ENCODE measurements at regions not wholly inside any gene's neighbourhood (a gene's known extent, or its start where the extent isn't known, plus 50 kb on each side); places are given as distances from the start of the nearest gene placed in this dataset.
A peak's percentile ranks its signal among the peaks of the same experiment; 100 is the strongest.
"Not testable (repeated sequence)": the region's sequence is repeated elsewhere in the genome, so short reads cannot be mapped to it uniquely, and the experiment has no call there.

- DNase-seq (ENCODE audit: low read depth in 2 of 2), result no peak
These were observed 51.9 kb upstream of the TBL1XR1 start for GRCh38 chr3:177249203-177249602.

DNA sequence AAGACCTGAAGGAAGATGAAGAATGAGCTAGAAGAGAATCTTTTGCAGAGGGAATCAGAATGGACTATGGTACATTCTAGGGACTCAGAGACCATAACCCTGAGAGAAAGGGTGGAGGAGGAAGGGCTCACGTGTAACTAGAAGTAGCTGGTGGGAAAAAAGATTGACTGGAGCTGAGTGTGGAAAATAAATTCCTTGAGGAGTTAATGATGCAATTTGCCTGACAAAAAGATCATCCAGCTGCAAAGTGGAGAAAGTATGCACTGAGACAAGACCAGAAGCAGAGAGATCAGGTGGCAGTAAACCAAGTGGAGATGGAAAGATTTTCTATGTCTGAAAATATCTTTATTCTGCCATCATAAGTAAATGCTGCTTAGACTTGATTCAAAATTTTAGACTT, 52.9 kb upstream of the TBL1XR1 start:
- DNase-seq (ENCODE audit: low read depth in 2 of 2), result peak; percentile 3 to 17

DNA sequence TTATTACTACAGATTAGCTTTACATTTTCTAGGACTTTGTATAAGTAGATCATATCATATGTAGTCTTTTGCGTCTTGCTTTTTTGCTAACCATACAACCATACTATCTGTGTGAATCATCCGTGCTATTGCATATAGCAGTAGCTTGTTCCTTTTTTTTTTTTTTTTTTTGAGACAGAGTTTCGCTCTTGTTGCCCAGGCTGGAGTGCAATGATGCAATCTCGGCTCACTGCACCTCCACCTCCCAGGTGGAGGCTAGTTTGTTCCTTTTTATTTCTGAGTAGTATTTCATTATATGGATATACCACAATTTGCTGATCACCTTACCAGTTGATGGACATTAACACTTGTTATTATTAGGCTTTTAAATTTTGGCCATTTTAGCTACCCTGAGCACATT, 54.5 kb upstream of the TBL1XR1 start:
- DNase-seq (ENCODE audit: low read depth in 2 of 2), result no peak

GRCh38 chr3:177257006-177257405, 59.7 kb upstream of the TBL1XR1 start:
- DNase-seq (ENCODE audit: low read depth in 2 of 2), result peak; percentile 80 to 83

- no peak for DNase-seq (ENCODE audit: low read depth in 2 of 2)
These were observed 60.3 kb upstream of the TBL1XR1 start for GRCh38 chr3:177257625-177258024.

DNA sequence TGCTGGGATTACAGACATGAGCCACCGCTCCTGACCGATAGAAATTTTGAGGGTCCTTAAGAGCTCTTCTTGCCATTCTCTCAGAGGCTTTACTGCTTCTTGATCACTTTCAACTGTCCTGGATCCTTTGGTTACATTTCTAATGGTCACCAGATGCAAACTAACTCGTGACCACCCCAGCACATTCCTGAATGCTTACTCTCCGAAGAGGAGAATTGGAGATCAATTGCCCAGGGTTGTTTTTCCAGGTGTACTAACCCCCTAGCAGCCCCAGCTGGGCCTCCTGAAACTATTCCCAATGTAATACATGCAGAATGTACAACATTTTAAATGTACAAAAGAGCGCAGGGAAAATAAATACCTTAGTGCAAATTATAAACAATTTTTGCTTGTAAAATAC, 65.1 kb upstream of the TBL1XR1 start:
- DNase-seq (ENCODE audit: low read depth in 2 of 2), result no peak

- DNase-seq (ENCODE audit: low read depth in 2 of 2), result no peak
These were observed 66.5 kb upstream of the TBL1XR1 start for GRCh38 chr3:177263615-177264368.

- DNase-seq (ENCODE audit: low read depth in 2 of 2), result not testable (repeated sequence)
These were observed 74.7 kb upstream of the TBL1XR1 start for GRCh38 chr3:177271811-177272501.

DNA sequence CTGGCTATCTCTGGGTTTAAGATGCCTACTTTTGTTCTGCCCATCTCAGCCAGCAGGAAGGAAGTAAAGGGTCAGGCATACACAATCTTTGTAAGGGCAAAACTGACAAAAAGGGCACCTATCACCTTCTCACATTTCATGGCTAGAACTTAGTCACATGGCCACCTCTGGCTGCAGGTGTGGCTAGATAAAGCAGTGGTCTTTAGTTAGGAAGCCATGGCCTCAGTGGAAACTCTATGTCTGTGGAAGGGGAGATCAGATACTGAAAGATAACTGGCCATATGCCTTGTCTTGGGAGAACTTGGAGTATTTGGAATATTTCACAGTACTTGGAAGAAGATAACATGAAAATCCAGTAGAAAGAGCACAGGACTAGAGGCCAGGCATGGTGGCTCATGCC, 80.7 kb upstream of the TBL1XR1 start:
- DNase-seq (ENCODE audit: low read depth in 2 of 2), result no peak

DNA sequence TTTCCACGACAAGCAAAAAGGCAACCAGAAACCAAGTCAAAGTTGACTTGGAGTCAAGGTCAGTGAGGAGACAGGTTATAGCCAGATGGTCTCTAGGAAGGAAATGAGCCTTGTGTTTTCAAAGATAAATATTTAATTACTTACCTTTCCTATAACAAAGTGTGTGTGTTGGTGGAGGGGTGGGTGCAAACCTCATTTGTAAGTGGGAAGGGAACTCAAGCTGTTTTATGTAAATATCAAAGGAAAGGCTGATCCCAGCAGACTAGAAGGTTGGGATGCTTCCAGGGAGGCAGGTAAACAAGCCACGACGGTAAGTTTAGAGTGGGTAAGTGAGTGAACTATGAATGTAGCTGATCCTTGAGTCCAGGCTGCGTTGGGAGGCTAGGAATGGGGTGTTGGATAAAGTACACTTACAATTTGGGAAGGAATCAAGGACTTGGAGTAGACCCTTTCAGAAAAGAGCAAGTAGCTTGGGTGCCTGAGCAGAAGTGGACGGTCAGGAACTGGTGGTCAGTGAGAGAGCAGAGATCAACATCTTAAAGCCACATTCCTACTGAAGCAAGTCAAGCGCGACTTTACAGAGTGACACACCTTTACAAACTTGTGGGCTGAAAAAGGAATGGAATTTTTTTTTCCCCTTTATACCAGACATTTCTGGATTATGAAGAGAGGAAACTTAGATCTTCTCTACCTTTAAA, 82.0 kb upstream of the TBL1XR1 start:
- no peak for DNase-seq (ENCODE audit: low read depth in 2 of 2)

GRCh38 chr3:177281292-177282118, 84.2 kb upstream of the TBL1XR1 start:
- DNase-seq (ENCODE audit: low read depth in 2 of 2), result no peak

DNA sequence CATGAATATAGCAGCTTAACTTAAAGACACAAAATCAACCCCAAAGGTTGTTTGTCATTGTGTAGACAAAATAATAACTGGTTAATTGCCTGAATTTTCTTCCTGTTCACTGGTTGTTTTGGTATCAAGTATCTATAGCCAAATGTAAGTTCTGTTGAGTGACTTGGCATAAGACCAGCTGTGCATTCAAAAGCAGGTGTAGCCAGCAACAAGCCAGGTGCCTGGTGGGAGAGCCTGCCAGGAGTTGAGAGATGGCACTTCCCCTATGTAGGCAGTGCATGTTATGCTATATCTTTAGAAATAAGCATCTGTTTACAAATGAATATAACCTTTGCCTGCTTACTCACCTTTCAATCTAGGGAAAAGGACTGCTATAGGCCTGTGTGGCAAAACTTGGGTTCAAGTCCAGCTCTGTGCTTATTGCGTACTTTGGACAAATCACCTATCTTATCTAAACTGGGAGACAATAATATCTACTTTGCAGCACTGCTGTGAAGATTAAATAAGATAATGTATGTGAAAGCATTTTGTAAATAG, 84.9 kb upstream of the TBL1XR1 start:
- DNase-seq (ENCODE audit: low read depth in 2 of 2), result no peak

DNA sequence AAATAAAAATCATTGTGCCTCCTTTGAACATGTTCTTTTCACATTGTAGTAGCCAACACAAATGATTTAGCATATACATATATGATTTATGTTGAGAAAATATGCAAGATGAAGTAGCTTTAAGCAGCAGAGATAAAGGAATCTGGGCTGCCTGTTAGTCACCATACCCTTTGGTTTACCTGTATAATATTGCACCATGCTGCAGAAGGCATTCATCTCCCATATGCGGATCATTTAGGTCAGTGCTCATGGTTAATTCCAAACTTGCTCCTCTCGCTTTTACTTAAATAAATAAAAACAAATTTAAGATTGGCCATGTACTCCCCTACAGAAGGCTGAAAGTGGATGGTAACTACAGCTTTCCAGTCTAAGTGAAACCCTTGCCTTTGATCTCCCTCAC, 86.7 kb upstream of the TBL1XR1 start:
- DNase-seq (ENCODE audit: low read depth in 2 of 2), result no peak

DNA sequence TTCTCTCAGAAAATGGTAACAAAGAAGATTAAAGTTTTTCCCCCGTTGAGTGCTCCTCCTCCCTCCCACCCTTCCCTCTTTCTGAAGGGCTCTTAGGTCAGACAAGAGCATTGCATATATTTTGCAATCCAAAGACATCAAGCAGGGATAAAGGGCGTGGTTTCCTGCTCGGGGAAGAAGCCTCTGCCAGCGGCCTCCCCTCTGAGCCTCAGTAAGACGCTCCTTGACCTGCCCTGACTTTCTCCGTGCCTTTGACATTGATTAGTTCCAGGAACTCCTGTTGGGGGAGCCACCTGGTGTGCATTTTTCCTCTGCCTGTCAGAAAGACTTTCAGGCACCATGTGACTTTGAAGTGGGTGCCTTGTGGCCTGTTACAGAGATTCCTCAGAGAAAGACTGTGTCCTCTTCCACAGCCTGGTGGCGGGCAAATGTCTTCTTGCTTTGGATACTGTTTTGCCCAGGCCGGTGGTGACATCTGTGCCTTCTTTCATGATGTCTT, 87.2 kb upstream of the TBL1XR1 start:
- peak; percentile 18 to 27 for DNase-seq (ENCODE audit: low read depth in 2 of 2)

DNA sequence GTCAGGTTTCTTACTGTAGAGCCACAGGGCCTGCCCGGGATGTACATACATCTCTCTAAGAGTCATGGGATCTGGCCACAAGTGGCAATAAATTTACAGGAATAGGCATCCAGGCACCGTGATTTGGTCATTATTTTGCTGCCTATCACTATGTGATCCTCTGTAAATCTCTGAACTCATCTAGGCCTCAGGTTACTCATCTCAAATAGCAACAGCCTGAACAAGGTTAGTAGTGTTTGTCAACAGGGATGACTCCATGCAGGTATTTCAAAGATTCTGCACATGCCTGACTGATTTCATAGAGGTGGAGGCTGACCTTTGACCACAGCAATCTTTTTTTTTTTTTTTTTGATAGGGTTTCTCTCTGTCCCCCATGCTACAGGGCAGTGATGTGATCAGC, 88.8 kb upstream of the TBL1XR1 start:
- no peak for DNase-seq (ENCODE audit: low read depth in 2 of 2)

DNA sequence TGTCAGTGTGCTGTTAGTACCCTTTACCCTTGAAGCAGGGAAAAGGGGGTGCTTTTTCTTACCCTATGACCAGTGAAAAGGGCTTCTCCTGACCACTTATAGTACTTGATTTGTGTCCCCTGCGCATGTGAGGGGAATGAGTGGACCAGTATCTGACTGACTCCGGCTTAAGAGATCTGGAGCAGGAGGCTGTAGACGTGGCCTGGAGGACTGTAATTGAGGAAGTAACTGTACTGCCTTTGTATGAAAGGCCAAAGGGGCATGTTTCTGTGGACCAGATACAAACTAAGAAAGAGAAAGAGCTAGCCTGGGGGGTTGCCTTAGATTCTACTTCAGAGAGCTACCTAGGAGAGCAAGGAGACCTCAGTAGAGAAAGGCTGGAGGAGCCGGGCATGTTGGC, 89.9 kb upstream of the TBL1XR1 start:
- no peak for DNase-seq (ENCODE audit: low read depth in 2 of 2)

- no peak for DNase-seq (ENCODE audit: low read depth in 2 of 2)
These were observed 93.4 kb upstream of the TBL1XR1 start for GRCh38 chr3:177290633-177291032.

- DNase-seq (ENCODE audit: low read depth in 2 of 2), result no peak
These were observed 96.9 kb upstream of the TBL1XR1 start for GRCh38 chr3:177294221-177294620.

- DNase-seq (ENCODE audit: low read depth in 2 of 2), result no peak
These were observed 97.8 kb upstream of the TBL1XR1 start for GRCh38 chr3:177295116-177295515.

DNA sequence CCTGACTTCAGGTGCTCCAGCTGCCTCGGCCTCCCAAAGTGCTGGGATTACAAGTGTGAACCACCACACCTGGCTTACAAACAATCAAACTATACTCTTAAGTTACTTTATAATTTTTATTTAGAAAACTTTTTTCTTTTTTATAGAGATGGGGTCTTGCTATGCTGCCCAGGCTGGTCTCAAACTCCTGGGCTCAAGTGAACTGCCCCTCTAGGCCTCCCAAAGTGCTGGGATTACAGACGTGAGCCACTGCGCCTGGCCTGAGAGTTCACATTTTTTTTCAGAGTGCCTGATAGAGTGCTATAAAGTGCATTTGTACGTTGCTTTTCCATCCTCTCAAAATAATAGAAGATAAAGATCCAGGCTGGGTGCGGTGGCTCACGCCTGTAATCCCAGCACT, 102.0 kb upstream of the TBL1XR1 start:
- DNase-seq (ENCODE audit: low read depth in 2 of 2), result no peak

- no peak for DNase-seq (ENCODE audit: low read depth in 2 of 2)
These were observed 103.0 kb upstream of the TBL1XR1 start for GRCh38 chr3:177300039-177300833.

All from fibroblast of skin of left quadriceps (primary cell).